H9 (cell line): ENCODE measurements at regions not wholly inside any gene's neighbourhood (a gene's known extent, or its start where the extent isn't known, plus 50 kb on each side); places are given as distances from the start of the nearest gene placed in this dataset.
A peak's percentile ranks its signal among the peaks of the same experiment; 100 is the strongest.

Experiments
- DNase-seq: peaks from one replicate; pipeline ENCODE4 v3.0.0-alpha.2; 2017
- H2AFZ ChIP-seq: one replicate; pipeline ENCODE4 v1.6.1; 2013; ENCODE audit warnings: mild to moderate bottlenecking, low read length, control low read depth, moderate library complexity
- H2AK5ac ChIP-seq: 2 replicates; pipeline ENCODE4 v1.6.1; 2013; ENCODE audit warnings: low read length, control low read depth, mixed read lengths; ENCODE audit not compliant: insufficient read length
- H2BK120ac ChIP-seq: one replicate; pipeline ENCODE4 v1.6.1; 2013; ENCODE audit warnings: low read depth, mild to moderate bottlenecking, low read length, control low read depth, inconsistent platforms; ENCODE audit not compliant: poor library complexity, severe bottlenecking
- H2BK12ac ChIP-seq: 2 replicates; pipeline ENCODE4 v1.6.1; 2013; ENCODE audit warnings: low read length, control low read depth, mixed read lengths, low read depth; ENCODE audit not compliant: insufficient read length
- H2BK15ac ChIP-seq: 2 replicates; pipeline ENCODE4 v1.6.1; 2013; ENCODE audit warnings: low read depth, low read length, control low read depth
- H2BK20ac ChIP-seq: one replicate; pipeline ENCODE4 v1.6.1; 2013; ENCODE audit warnings: low read depth, mild to moderate bottlenecking, low read length, control low read depth, inconsistent platforms; ENCODE audit not compliant: poor library complexity, severe bottlenecking
- H2BK5ac ChIP-seq: 2 replicates; pipeline ENCODE4 v1.6.1; 2013; ENCODE audit warnings: low read length, control low read depth, mixed read lengths; ENCODE audit not compliant: insufficient read length
- H3K14ac ChIP-seq: 2 replicates; pipeline ENCODE4 v1.6.1; 2013; ENCODE audit warnings: low read length, control low read depth; ENCODE audit not compliant: insufficient read depth
- H3K18ac ChIP-seq: 2 replicates; pipeline ENCODE4 v1.6.1; 2013; ENCODE audit warnings: low read depth, mild to moderate bottlenecking, mixed read lengths, low read length, control low read depth; ENCODE audit not compliant: insufficient read length
- H3K23ac ChIP-seq: 2 replicates; pipeline ENCODE4 v1.6.1; 2013; ENCODE audit warnings: low read length, control low read depth, mixed read lengths, low read depth; ENCODE audit not compliant: insufficient read length
- H3K23me2 ChIP-seq: 2 replicates; pipeline ENCODE4 v1.6.1; 2013; ENCODE audit warnings: low read depth, mild to moderate bottlenecking, mixed read lengths, low read length, control low read depth; ENCODE audit not compliant: insufficient read length, poor library complexity, severe bottlenecking
- H3K27ac ChIP-seq: 2 replicates; pipeline ENCODE4 v1.5.1; 2013; ENCODE audit warnings: low read length, control low read depth, mixed read lengths, low read depth; ENCODE audit not compliant: insufficient read length
- H3K27me3 ChIP-seq: 2 replicates; pipeline ENCODE4 v1.6.1; 2013; ENCODE audit warnings: low read length, control low read depth, inconsistent platforms; ENCODE audit not compliant: insufficient read depth
- H3K4ac ChIP-seq: 2 replicates; pipeline ENCODE4 v1.6.1; 2013; ENCODE audit warnings: low read depth, mild to moderate bottlenecking, control low read depth, inconsistent platforms, low read length, moderate library complexity
- H3K4me1 ChIP-seq: 2 replicates; pipeline ENCODE4 v1.6.1; 2013; ENCODE audit warnings: low read length, control low read depth, inconsistent platforms; ENCODE audit not compliant: insufficient read depth
- H3K4me2 ChIP-seq: 2 replicates; pipeline ENCODE4 v1.6.1; 2013; ENCODE audit warnings: low read length, control low read depth, mixed read lengths; ENCODE audit not compliant: insufficient read length, insufficient read depth
- H3K56ac ChIP-seq: 2 replicates; pipeline ENCODE4 v1.6.1; 2013; ENCODE audit warnings: low read depth, mild to moderate bottlenecking, mixed read lengths, low read length, control low read depth; ENCODE audit not compliant: insufficient read length
- H3K79me1 ChIP-seq: 2 replicates; pipeline ENCODE4 v1.6.1; 2013; ENCODE audit warnings: low read depth, mild to moderate bottlenecking, moderate library complexity, low read length, control low read depth, inconsistent platforms; ENCODE audit not compliant: insufficient read depth, poor library complexity, severe bottlenecking
- H3K79me2 ChIP-seq: 2 replicates; pipeline ENCODE4 v1.6.1; 2013; ENCODE audit warnings: low read length, control low read depth, inconsistent platforms; ENCODE audit not compliant: insufficient read depth
- H3K9ac ChIP-seq: 2 replicates; pipeline ENCODE4 v1.6.1; 2013; ENCODE audit warnings: low read length, control low read depth, mixed read lengths; ENCODE audit not compliant: insufficient read length; ENCODE audit errors: extremely low read depth
- H3K9me3 ChIP-seq: one replicate; pipeline ENCODE4 v1.6.1; 2013; ENCODE audit warnings: low read depth, low read length, inconsistent platforms; ENCODE audit not compliant: control insufficient read depth
- H3T11ph ChIP-seq: one replicate; pipeline ENCODE4 v1.6.1; 2013; ENCODE audit warnings: mild to moderate bottlenecking, low read length, control low read depth, inconsistent platforms
- H4K20me1 ChIP-seq: one replicate; pipeline ENCODE4 v1.6.1; 2013; ENCODE audit not compliant: control insufficient read depth, insufficient read length, insufficient read depth
- H4K5ac ChIP-seq: 2 replicates; pipeline ENCODE4 v1.6.1; 2013; ENCODE audit warnings: low read depth, mild to moderate bottlenecking, mixed read lengths, low read length, control low read depth; ENCODE audit not compliant: insufficient read length
- H4K8ac ChIP-seq: replicated peaks from 2 replicates; pipeline ENCODE4 v1.6.1; 2013; ENCODE audit warnings: low read length, control low read depth, mixed read lengths, low read depth; ENCODE audit not compliant: insufficient read length
- H4K91ac ChIP-seq: 2 replicates; pipeline ENCODE4 v1.6.1; 2013; ENCODE audit warnings: low read depth, mild to moderate bottlenecking, moderate library complexity, mixed read lengths, low read length, control low read depth; ENCODE audit not compliant: insufficient read length
- H3K27ac Mint-ChIP-seq, 3 experiments: 2 replicates in 2 of 3; 3 replicates in 1 of 3; pipeline ENCODE4 v1.8.0; 2020 to 2021; ENCODE audit warnings: mixed read lengths in 3 of 3, mild to moderate bottlenecking in 1 of 3, moderate library complexity in 1 of 3
- H3K27me3 Mint-ChIP-seq: 2 replicates; pipeline ENCODE4 v1.8.0; 2021; ENCODE audit warnings: low read depth, mild to moderate bottlenecking, moderate library complexity, mixed read lengths
- H3K36me3 Mint-ChIP-seq, 3 experiments: 2 replicates in 2 of 3; 3 replicates in 1 of 3; pipeline ENCODE4 v1.8.0; 2020 to 2021; ENCODE audit warnings: low read depth in 3 of 3, mixed read lengths in 3 of 3; ENCODE audit not compliant: insufficient read depth in 1 of 3
- H3K4me1 Mint-ChIP-seq, 2 experiments: 2 replicates each; pipeline ENCODE4 v1.8.0; 2020; ENCODE audit warnings: mixed read lengths in 2 of 2
- H3K4me3 Mint-ChIP-seq, 2 experiments: 2 replicates in 1 of 2; 3 replicates in 1 of 2; pipeline ENCODE4 v1.8.0; 2020 to 2021; ENCODE audit warnings: mild to moderate bottlenecking in 2 of 2, mixed read lengths in 2 of 2, moderate library complexity in 1 of 2
- H3K9me3 Mint-ChIP-seq, 2 experiments: 2 replicates in 1 of 2; 3 replicates in 1 of 2; pipeline ENCODE4 v1.8.0; 2020; ENCODE audit warnings: mild to moderate bottlenecking in 2 of 2, mixed read lengths in 2 of 2, moderate library complexity in 1 of 2
- CTCF ChIP-seq: fragments of 200-600 bp; sonication (generic); conservative IDR thresholded peaks from 3 replicates; pipeline ENCODE4 v1.8.0; 2021; ENCODE audit warnings: antibody characterized with exemption, mild to moderate bottlenecking
- WGBS: extraction: QIAGEN DNeasy Blood & Tissue Kit; methylation state at CpG from one replicate; pipeline ENCODE4 v1.1.7; 2013; ENCODE audit warnings: missing lambda C conversion rate, low lambda C conversion rate, mixed read lengths; ENCODE audit not compliant: insufficient read length; ENCODE audit errors: extremely low coverage; 5-methylcytosine and 5-hydroxymethylcytosine counted together

GRCh38 chr1:199868777-199869176 lies 158.7 kb upstream of the NR5A2 start:
- no peak overlapping the region for H3K23ac ChIP-seq
- H2BK20ac ChIP-seq = no peak overlapping the region
- H3K79me1 ChIP-seq = no peaks in the 10 kb centered on the region
- no peak overlapping the region for H4K91ac ChIP-seq
- no peak overlapping the region for H2AFZ ChIP-seq
- Mint-ChIP-seq H3K4me1 (peaks cover 21 to 22% of the 10 kb centered on the region in 2 experiments), H3K27ac (0 out of 7 replicates have a peak overlapping the region, but pooled peaks of 1 of the 3 experiments have one; percentile 31), H3K4me3 (no peak overlapping the region), H3K27me3 (no peaks in the 10 kb centered on the region), H3K36me3 (no peaks in the 10 kb centered on the region), H3K9me3 (peaks cover 0 to 3% of the 10 kb centered on the region in 2 experiments; a peak in 1 of 5 replicates)
- no peak overlapping the region for H3K18ac ChIP-seq
- no peaks in the 10 kb centered on the region for H3K23me2 ChIP-seq
- no peak overlapping the region for H3K56ac ChIP-seq
- H3K4me1 ChIP-seq = peaks cover 2% of the 10 kb centered on the region; the same call in 1 of the 2 replicates
- H3K27me3 ChIP-seq = no peaks in the 10 kb centered on the region
- TF ChIP-seq CTCF = no peak
- no peak overlapping the region for H3T11ph ChIP-seq
- whole genome bisulfite sequencing = no CpG with 5 or more reads among the region's 3 CpGs
- DNase-seq = no peak
- no peaks in the 10 kb centered on the region for H3K79me2 ChIP-seq
- H2AK5ac ChIP-seq = no peak overlapping the region
- no peak overlapping the region for H2BK12ac ChIP-seq
- H3K9me3 ChIP-seq = no peaks in the 10 kb centered on the region
- H3K14ac ChIP-seq = no peak overlapping the region
- no peaks in the 10 kb centered on the region for H4K20me1 ChIP-seq
- no peak overlapping the region for H3K4me2 ChIP-seq
- H4K5ac ChIP-seq = no peak overlapping the region
- H2BK15ac ChIP-seq = no peak overlapping the region
- H3K9ac ChIP-seq = no peak overlapping the region
- H3K4ac ChIP-seq = no peak overlapping the region
- H2BK120ac ChIP-seq = no peak overlapping the region
- no peak overlapping the region for H3K27ac ChIP-seq
- no peak overlapping the region for H2BK5ac ChIP-seq
- no peak overlapping the region for H4K8ac ChIP-seq
